Liver (tissue), 8 donors: ENCODE measurements at regions not wholly inside any gene's neighbourhood (a gene's known extent, or its start where the extent isn't known, plus 50 kb on each side); places are given as distances from the start of the nearest gene placed in this dataset.

Source experiments
- DNase-seq: peaks from one replicate; pipeline ENCODE4 v3.0.0-alpha.2; 2017; ENCODE audit warnings: low spot score
- H3K27ac ChIP-seq, 2 donors: one replicate each; pipeline ENCODE4 v1.7.0; 2013; ENCODE audit warnings: inconsistent platforms in 2 of 2, low read length in 2 of 2, control low read depth in 1 of 2, low read depth in 1 of 2, mild to moderate bottlenecking in 1 of 2
- H3K27me3 ChIP-seq, 4 donors: one replicate each; pipeline versions ENCODE4 v1.6.1 to v1.7.0; 2013; ENCODE audit warnings: low read length in 3 of 4, inconsistent platforms in 1 of 4, mild to moderate bottlenecking in 1 of 4, moderate library complexity in 1 of 4; ENCODE audit not compliant: control insufficient read depth in 4 of 4, insufficient read depth in 4 of 4
- H3K36me3 ChIP-seq, 4 donors: one replicate each; pipeline versions ENCODE4 v1.6.1 to v1.7.0; 2013; ENCODE audit warnings: low read length in 3 of 4, mild to moderate bottlenecking in 3 of 4, low read depth in 1 of 4, moderate library complexity in 1 of 4; ENCODE audit not compliant: control insufficient read depth in 4 of 4, insufficient read depth in 3 of 4
- H3K4me1 ChIP-seq, 4 donors: one replicate each; pipeline versions ENCODE4 v1.6.1 to v1.7.0; 2013; ENCODE audit warnings: low read length in 3 of 4, mild to moderate bottlenecking in 3 of 4, moderate library complexity in 1 of 4; ENCODE audit not compliant: control insufficient read depth in 4 of 4, insufficient read depth in 4 of 4
- H3K4me3 ChIP-seq, 3 donors: one replicate each; pipeline versions ENCODE4 v1.6.1 to v1.7.0; 2013; ENCODE audit warnings: low read length in 3 of 3, control low read depth in 1 of 3, low read depth in 1 of 3, mild to moderate bottlenecking in 1 of 3
- H3K9ac ChIP-seq, 2 donors: one replicate each; pipeline ENCODE4 v1.7.0; 2013; ENCODE audit warnings: low read length in 2 of 2, mild to moderate bottlenecking in 2 of 2, moderate library complexity in 2 of 2, control low read depth in 1 of 2, low read depth in 1 of 2
- H3K9me3 ChIP-seq, 4 donors: one replicate each; pipeline versions ENCODE4 v1.6.1 to v1.7.0; 2013; ENCODE audit warnings: low read length in 3 of 4; ENCODE audit not compliant: control insufficient read depth in 4 of 4
- EGR1 ChIP-seq, 2 donors: IDR thresholded peaks; 2 replicates each; pipeline ENCODE4 v1.6.1; 2016 to 2018; ENCODE audit warnings: antibody characterized with exemption in 2 of 2, low read depth in 2 of 2
- FOXA1 ChIP-seq: IDR thresholded peaks from 2 replicates; pipeline ENCODE4 v1.6.1; 2016; ENCODE audit warnings: antibody characterized with exemption
- FOXA2 ChIP-seq: IDR thresholded peaks from 2 replicates; pipeline ENCODE4 v1.6.1; 2016; ENCODE audit warnings: antibody characterized with exemption
- GABPA ChIP-seq, 2 donors: IDR thresholded peaks in 1 of 2; conservative IDR thresholded peaks in 1 of 2; 2 replicates each; pipeline ENCODE4 v1.6.1; 2016; ENCODE audit warnings: antibody characterized with exemption in 2 of 2, mild to moderate bottlenecking in 1 of 2, moderate library complexity in 1 of 2
- HNF4A ChIP-seq, 2 donors: conservative IDR thresholded peaks; 2 replicates each; pipeline ENCODE4 v1.6.1; 2016; ENCODE audit warnings: antibody characterized with exemption in 2 of 2, mild to moderate bottlenecking in 2 of 2
- HNF4G ChIP-seq: IDR thresholded peaks from 2 replicates; pipeline ENCODE4 v1.6.1; 2016; ENCODE audit warnings: antibody characterized with exemption
- JUND ChIP-seq, 2 donors: IDR thresholded peaks; 2 replicates each; pipeline ENCODE4 v1.6.1; 2016; ENCODE audit warnings: antibody characterized with exemption in 2 of 2
- NR2F2 ChIP-seq: IDR thresholded peaks from 2 replicates; pipeline ENCODE4 v1.6.1; 2016; ENCODE audit warnings: antibody characterized with exemption
- RAD21 ChIP-seq, 2 donors: IDR thresholded peaks; 2 replicates each; pipeline ENCODE4 v1.6.1; 2016; ENCODE audit warnings: antibody characterized with exemption in 2 of 2, mild to moderate bottlenecking in 2 of 2
- RXRA ChIP-seq, 2 donors: IDR thresholded peaks; 2 replicates each; pipeline ENCODE4 v1.6.1; 2017 to 2018; ENCODE audit warnings: antibody characterized with exemption in 2 of 2, mild to moderate bottlenecking in 1 of 2
- SP1 ChIP-seq: IDR thresholded peaks from 2 replicates; pipeline ENCODE4 v1.6.1; 2018; ENCODE audit warnings: antibody characterized with exemption, mild to moderate bottlenecking
- TAF1 ChIP-seq: conservative IDR thresholded peaks from 2 replicates; pipeline ENCODE4 v1.6.1; 2016; ENCODE audit warnings: antibody characterized with exemption, mild to moderate bottlenecking
- YY1 ChIP-seq: IDR thresholded peaks from 2 replicates; pipeline ENCODE4 v1.6.1; 2016; ENCODE audit warnings: antibody characterized with exemption, mild to moderate bottlenecking
- ZBTB33 ChIP-seq: IDR thresholded peaks from 2 replicates; pipeline ENCODE4 v1.6.1; 2016; ENCODE audit warnings: antibody characterized with exemption
- WGBS: extraction: QIAGEN DNeasy Blood & Tissue Kit; methylation state at CpG from one replicate; pipeline ENCODE4 v1.1.7; 2013; 5-methylcytosine and 5-hydroxymethylcytosine counted together
- TF ChIP-seq, protein P1 (sequence below): fragments of 150-350 bp; IDR thresholded peaks from 2 replicates; pipeline ENCODE4 v1.5.1; 2017; ENCODE audit warnings: improper control_type of control experiment, low read depth, low read length; ENCODE audit not compliant: missing input control
- TF ChIP-seq, protein P2 (sequence below): IDR thresholded peaks from 2 replicates; pipeline ENCODE4 v1.6.1; 2016; ENCODE audit warnings: antibody characterized with exemption
- TF ChIP-seq, protein P3 (sequence below): IDR thresholded peaks from 2 replicates; pipeline ENCODE4 v1.6.1; 2016; ENCODE audit warnings: antibody characterized with exemption
- TF ChIP-seq, protein P4 (sequence below): IDR thresholded peaks from 2 replicates; pipeline ENCODE4 v1.6.1; 2016; ENCODE audit warnings: antibody characterized with exemption, mild to moderate bottlenecking
- donor health status: healthy.
- donor health status: healthy.
- donor health status: healthy.
- donor health status: healthy.
- donor health status: healthy.

DNA sequence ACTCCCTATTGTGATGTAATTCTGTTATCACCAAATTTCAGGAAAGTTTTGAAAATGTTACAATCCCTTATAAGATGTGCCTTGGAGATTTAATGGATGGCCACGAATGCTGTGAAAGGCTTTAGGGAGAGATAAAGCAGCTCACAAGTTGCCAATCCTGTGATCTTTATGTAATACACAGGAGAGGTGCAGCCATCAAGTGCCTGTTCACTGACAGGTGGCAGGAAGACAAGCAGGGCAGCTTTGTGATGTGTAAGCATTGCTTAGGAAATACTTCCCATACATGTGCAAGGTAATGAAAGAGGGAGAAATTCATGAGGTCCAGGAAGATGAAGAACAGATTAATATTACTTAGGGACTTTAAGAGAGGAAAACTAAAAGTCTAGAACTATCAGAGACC lies 628.8 kb downstream of the SLITRK6 start:
- Histone ChIP-seq H3K27me3 (no peaks in the 10 kb centered on the region), H3K9me3 (no peaks in the 10 kb centered on the region), H3K9ac (no peak overlapping the region), H3K36me3 (no peaks in the 10 kb centered on the region), H3K4me1 (no peaks in the 10 kb centered on the region), H3K27ac (no peak overlapping the region), H3K4me3 (no peak overlapping the region)
- WGBS, result 37% methylated on average over 1 of the region's 1 CpG
- DNase-seq, result no peak
- TF ChIP-seq NR2F2, result no peak
- no peak for TF ChIP-seq TAF1
- TF ChIP-seq HNF4A (conservative IDR thresholded peaks at IDR 0.05), result no peak
- TF ChIP-seq FOXA2, result no peak
- no peak for TF ChIP-seq JUND (IDR thresholded peaks at IDR 0.05)
- TF ChIP-seq, protein P1, sequence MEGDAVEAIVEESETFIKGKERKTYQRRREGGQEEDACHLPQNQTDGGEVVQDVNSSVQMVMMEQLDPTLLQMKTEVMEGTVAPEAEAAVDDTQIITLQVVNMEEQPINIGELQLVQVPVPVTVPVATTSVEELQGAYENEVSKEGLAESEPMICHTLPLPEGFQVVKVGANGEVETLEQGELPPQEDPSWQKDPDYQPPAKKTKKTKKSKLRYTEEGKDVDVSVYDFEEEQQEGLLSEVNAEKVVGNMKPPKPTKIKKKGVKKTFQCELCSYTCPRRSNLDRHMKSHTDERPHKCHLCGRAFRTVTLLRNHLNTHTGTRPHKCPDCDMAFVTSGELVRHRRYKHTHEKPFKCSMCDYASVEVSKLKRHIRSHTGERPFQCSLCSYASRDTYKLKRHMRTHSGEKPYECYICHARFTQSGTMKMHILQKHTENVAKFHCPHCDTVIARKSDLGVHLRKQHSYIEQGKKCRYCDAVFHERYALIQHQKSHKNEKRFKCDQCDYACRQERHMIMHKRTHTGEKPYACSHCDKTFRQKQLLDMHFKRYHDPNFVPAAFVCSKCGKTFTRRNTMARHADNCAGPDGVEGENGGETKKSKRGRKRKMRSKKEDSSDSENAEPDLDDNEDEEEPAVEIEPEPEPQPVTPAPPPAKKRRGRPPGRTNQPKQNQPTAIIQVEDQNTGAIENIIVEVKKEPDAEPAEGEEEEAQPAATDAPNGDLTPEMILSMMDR, result no peak
- no peak for TF ChIP-seq EGR1 (IDR thresholded peaks at IDR 0.05; ENCODE audit: low read depth in 2 of 2)
- TF ChIP-seq RAD21 (IDR thresholded peaks at IDR 0.05), result no peak
- TF ChIP-seq, protein P2, sequence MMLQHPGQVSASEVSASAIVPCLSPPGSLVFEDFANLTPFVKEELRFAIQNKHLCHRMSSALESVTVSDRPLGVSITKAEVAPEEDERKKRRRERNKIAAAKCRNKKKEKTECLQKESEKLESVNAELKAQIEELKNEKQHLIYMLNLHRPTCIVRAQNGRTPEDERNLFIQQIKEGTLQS, result no peak
- no peak for TF ChIP-seq SP1
- TF ChIP-seq, protein P3, sequence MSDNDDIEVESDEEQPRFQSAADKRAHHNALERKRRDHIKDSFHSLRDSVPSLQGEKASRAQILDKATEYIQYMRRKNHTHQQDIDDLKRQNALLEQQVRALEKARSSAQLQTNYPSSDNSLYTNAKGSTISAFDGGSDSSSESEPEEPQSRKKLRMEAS, result no peak
- TF ChIP-seq YY1, result no peak
- TF ChIP-seq RXRA (IDR thresholded peaks at IDR 0.05), result no peak
- no peak for TF ChIP-seq ZBTB33
- TF ChIP-seq HNF4G, result no peak
- TF ChIP-seq FOXA1, result no peak
- TF ChIP-seq GABPA (IDR thresholded peaks at IDR 0.05 in 1 of 2, conservative IDR thresholded peaks at IDR 0.05 in 1 of 2), result no peak
- TF ChIP-seq, protein P4, sequence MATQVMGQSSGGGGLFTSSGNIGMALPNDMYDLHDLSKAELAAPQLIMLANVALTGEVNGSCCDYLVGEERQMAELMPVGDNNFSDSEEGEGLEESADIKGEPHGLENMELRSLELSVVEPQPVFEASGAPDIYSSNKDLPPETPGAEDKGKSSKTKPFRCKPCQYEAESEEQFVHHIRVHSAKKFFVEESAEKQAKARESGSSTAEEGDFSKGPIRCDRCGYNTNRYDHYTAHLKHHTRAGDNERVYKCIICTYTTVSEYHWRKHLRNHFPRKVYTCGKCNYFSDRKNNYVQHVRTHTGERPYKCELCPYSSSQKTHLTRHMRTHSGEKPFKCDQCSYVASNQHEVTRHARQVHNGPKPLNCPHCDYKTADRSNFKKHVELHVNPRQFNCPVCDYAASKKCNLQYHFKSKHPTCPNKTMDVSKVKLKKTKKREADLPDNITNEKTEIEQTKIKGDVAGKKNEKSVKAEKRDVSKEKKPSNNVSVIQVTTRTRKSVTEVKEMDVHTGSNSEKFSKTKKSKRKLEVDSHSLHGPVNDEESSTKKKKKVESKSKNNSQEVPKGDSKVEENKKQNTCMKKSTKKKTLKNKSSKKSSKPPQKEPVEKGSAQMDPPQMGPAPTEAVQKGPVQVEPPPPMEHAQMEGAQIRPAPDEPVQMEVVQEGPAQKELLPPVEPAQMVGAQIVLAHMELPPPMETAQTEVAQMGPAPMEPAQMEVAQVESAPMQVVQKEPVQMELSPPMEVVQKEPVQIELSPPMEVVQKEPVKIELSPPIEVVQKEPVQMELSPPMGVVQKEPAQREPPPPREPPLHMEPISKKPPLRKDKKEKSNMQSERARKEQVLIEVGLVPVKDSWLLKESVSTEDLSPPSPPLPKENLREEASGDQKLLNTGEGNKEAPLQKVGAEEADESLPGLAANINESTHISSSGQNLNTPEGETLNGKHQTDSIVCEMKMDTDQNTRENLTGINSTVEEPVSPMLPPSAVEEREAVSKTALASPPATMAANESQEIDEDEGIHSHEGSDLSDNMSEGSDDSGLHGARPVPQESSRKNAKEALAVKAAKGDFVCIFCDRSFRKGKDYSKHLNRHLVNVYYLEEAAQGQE, result no peak

GRCh38 chr13:85166891-85167290 lies 632.3 kb downstream of the SLITRK6 start:
- no peak overlapping the region for H3K27ac ChIP-seq
- H3K4me1 ChIP-seq, result no peaks in the 10 kb centered on the region
- no peaks in the 10 kb centered on the region for H3K27me3 ChIP-seq
- H3K9ac ChIP-seq, result no peak overlapping the region
- no peaks in the 10 kb centered on the region for H3K36me3 ChIP-seq
- H3K4me3 ChIP-seq, result no peak overlapping the region
- TF ChIP-seq FOXA1, result no peak
- peaks cover 0 to 2% (median 0%) of the 10 kb centered on the region in 4 donors for H3K9me3 ChIP-seq
- DNase-seq, result no peak
- 77% methylated on average over 1 of the region's 1 CpG for WGBS
